SK-N-SH (cell line): ENCODE measurements at regions not wholly inside any gene's neighbourhood (a gene's known extent, or its start where the extent isn't known, plus 50 kb on each side); places are given as distances from the start of the nearest gene placed in this dataset.

Experiments
- CTCF ChIA-PET: fragments of 300-600, 350-600 bp; formaldehyde crosslinking; extraction: SDS; loops from one replicate; lab custom pipeline; 2021; lab: Yijun Ruan, JAX
- POLR2A ChIA-PET: fragments of 350-600 bp; sonication (Branson Sonifier 250); formaldehyde crosslinking; extraction: SDS; loops from one replicate; lab custom pipeline; 2020; ENCODE audit warnings: antibody characterized with exemption, inconsistent platforms; lab: Yijun Ruan, JAX
- DNase-seq: peaks from one replicate; pipeline ENCODE4 v3.0.0; 2012
- H2AFZ ChIP-seq: fragments of 200-600 bp; sonication (generic); 2 replicates; pipeline ENCODE4 v1.8.1; 2016; ENCODE audit warnings: antibody characterized with exemption, mild to moderate bottlenecking, low read depth
- H3F3A ChIP-seq: fragments of 200-600 bp; sonication (generic); replicated peaks from 2 replicates; pipeline ENCODE3; 2016; ENCODE audit warnings: antibody characterized with exemption, mild to moderate bottlenecking; ENCODE audit not compliant: insufficient read depth
- H3K27ac ChIP-seq, 2 experiments: fragments of 200-500 bp in 1 of 2; fragments of 200-600 bp in 1 of 2; sonication (Bioruptor generic) in 1 of 2; sonication (generic), shearing (Covaris generic) in 1 of 2; 2 replicates each; pipeline versions ENCODE4 v1.5.1 to v1.6.1; 2014 to 2016; ENCODE audit warnings: low read depth in 2 of 2, inconsistent platforms in 1 of 2, low read length in 1 of 2, mild to moderate bottlenecking in 1 of 2, mixed read lengths in 1 of 2
- H3K27me3 ChIP-seq: fragments of 200-600 bp; sonication (generic), shearing (Covaris generic); 2 replicates; pipeline ENCODE4 v1.6.1; 2016; ENCODE audit warnings: mixed run types; ENCODE audit not compliant: insufficient read depth
- H3K36me3 ChIP-seq, 2 experiments: fragments of 200-500 bp in 1 of 2; fragments of 200-600 bp in 1 of 2; sonication (Bioruptor generic) in 1 of 2; sonication (generic) in 1 of 2; replicated peaks in 1 of 2; 2 replicates each; pipeline versions ENCODE3 to v1.5.1; 2014 to 2016; ENCODE audit warnings: low read length in 1 of 2, mild to moderate bottlenecking in 1 of 2; ENCODE audit not compliant: insufficient read depth in 2 of 2, control insufficient read depth in 1 of 2
- H3K4me1 ChIP-seq, 2 experiments: fragments of 200-500 bp in 1 of 2; fragments of 200-600 bp in 1 of 2; sonication (Bioruptor generic) in 1 of 2; sonication (generic), shearing (Covaris generic) in 1 of 2; 2 replicates each; pipeline versions ENCODE4 v1.5.1 to v1.6.1; 2014 to 2016; ENCODE audit warnings: low read depth in 1 of 2, low read length in 1 of 2, mixed run types in 1 of 2; ENCODE audit not compliant: insufficient read depth in 2 of 2, control insufficient read depth in 1 of 2
- H3K4me2 ChIP-seq: fragments of 200-600 bp; sonication (generic), shearing (Covaris generic); 2 replicates; pipeline ENCODE4 v1.6.1; 2017; ENCODE audit warnings: mixed run types
- H3K4me3 ChIP-seq, 2 experiments: fragments of 200-500 bp in 1 of 2; fragments of 200-600 bp in 1 of 2; sonication (Bioruptor generic) in 1 of 2; sonication (generic), shearing (Covaris generic) in 1 of 2; 2 replicates each; pipeline versions ENCODE4 v1.5.1 to v1.8.1; 2014 to 2016; ENCODE audit warnings: low read depth in 2 of 2, inconsistent platforms in 1 of 2, low read length in 1 of 2, mild to moderate bottlenecking in 1 of 2, mixed read lengths in 1 of 2, moderate library complexity in 1 of 2
- H3K79me2 ChIP-seq: fragments of 200-600 bp; sonication (generic); 2 replicates; pipeline ENCODE4 v1.8.1; 2017; ENCODE audit warnings: mild to moderate bottlenecking; ENCODE audit not compliant: insufficient read depth
- H3K9ac ChIP-seq: fragments of 200-600 bp; sonication (generic); 2 replicates; pipeline ENCODE4 v1.6.1; 2017; ENCODE audit warnings: mixed run types
- H3K9me2 ChIP-seq: fragments of 200-600 bp; sonication (generic); 2 replicates; pipeline ENCODE4 v1.6.1; 2017; ENCODE audit warnings: mixed run types
- H3K9me3 ChIP-seq: fragments of 200-600 bp; sonication (generic); 2 replicates; pipeline ENCODE4 v1.6.1; 2017; ENCODE audit warnings: mixed run types, mild to moderate bottlenecking, moderate library complexity
- H4K20me1 ChIP-seq: fragments of 200-600 bp; sonication (generic); 2 replicates; pipeline ENCODE4 v1.6.1; 2017; ENCODE audit warnings: mild to moderate bottlenecking, mixed run types; ENCODE audit not compliant: insufficient read depth
- CHD2 ChIP-seq: fragments of 150-350 bp; IDR thresholded peaks from 2 replicates; pipeline ENCODE4 v1.6.1; 2018; ENCODE audit warnings: low read length; ENCODE audit not compliant: partially characterized antibody
- CTCF ChIP-seq: fragments of 200-600 bp; sonication (generic); IDR thresholded peaks from 2 replicates; pipeline ENCODE4 v1.6.1; 2017; ENCODE audit warnings: antibody characterized with exemption, mild to moderate bottlenecking, moderate library complexity
- EZH2phosphoT487 ChIP-seq: fragments of 200-600 bp; sonication (generic); IDR thresholded peaks from 2 replicates; pipeline ENCODE4 v1.6.1; 2017; ENCODE audit warnings: low read depth, mixed run types, mild to moderate bottlenecking, antibody characterized with exemption, moderate library complexity, borderline replicate concordance
- FOXJ3 ChIP-seq: sonication (generic); formaldehyde crosslinking; IDR thresholded peaks from 2 replicates; pipeline ENCODE4 v1.5.1; 2020; ENCODE audit warnings: mild to moderate bottlenecking, missing genetic modification reagents
- GATA2 ChIP-seq: sonication (generic); formaldehyde crosslinking; IDR thresholded peaks from 2 replicates; pipeline ENCODE4 v1.5.0; 2020; ENCODE audit warnings: mild to moderate bottlenecking, missing genetic modification reagents
- IRF3 ChIP-seq: fragments of 150-350 bp; IDR thresholded peaks from 2 replicates; pipeline ENCODE4 v1.6.1; 2016; ENCODE audit warnings: mild to moderate bottlenecking, low read depth, low read length
- JUND ChIP-seq: IDR thresholded peaks from 2 replicates; pipeline ENCODE4 v1.4.0; 2012
- MAX ChIP-seq: IDR thresholded peaks from 2 replicates; pipeline ENCODE4 v1.4.0; 2012; ENCODE audit warnings: low read depth
- NRF1 ChIP-seq: IDR thresholded peaks from 2 replicates; pipeline ENCODE4 v1.6.1; 2012; ENCODE audit warnings: low read depth, mild to moderate bottlenecking, low read length
- RAD21 ChIP-seq: IDR thresholded peaks from 2 replicates; pipeline ENCODE4 v1.6.1; 2012; ENCODE audit warnings: mild to moderate bottlenecking, low read length
- REST ChIP-seq: IDR thresholded peaks from 2 replicates; pipeline ENCODE4 v1.6.1; 2012; ENCODE audit warnings: mild to moderate bottlenecking, low read depth, low read length, moderate library complexity
- RFX5 ChIP-seq: IDR thresholded peaks from 2 replicates; pipeline ENCODE4 v1.6.1; 2012; ENCODE audit warnings: mild to moderate bottlenecking, improper control_type of control experiment, low read length
- RXRA ChIP-seq: IDR thresholded peaks from 2 replicates; pipeline ENCODE4 v1.4.0; 2012; ENCODE audit warnings: low read depth, mild to moderate bottlenecking, borderline replicate concordance
- SMC3 ChIP-seq: IDR thresholded peaks from 2 replicates; pipeline ENCODE4 v1.6.1; 2012; ENCODE audit warnings: low read depth, low read length, improper control_type of control experiment
- TCF12 ChIP-seq: IDR thresholded peaks from 2 replicates; pipeline ENCODE4 v1.4.0; 2012
- TEAD4 ChIP-seq: IDR thresholded peaks from 2 replicates; pipeline ENCODE4 v1.4.0; 2012; ENCODE audit warnings: mild to moderate bottlenecking, borderline replicate concordance; ENCODE audit not compliant: insufficient read depth
- WGBS: methylation state at CpG from one replicate; pipeline ENCODE4 v1.1.6; 2017; ENCODE audit warnings: low lambda C conversion rate; 5-methylcytosine and 5-hydroxymethylcytosine counted together

- Histone ChIP-seq H3K27ac (no peak overlapping the region), H3K27me3 (no peaks in the 10 kb centered on the region), H3K9me3 (no peaks in the 10 kb centered on the region), H2AFZ (no peak overlapping the region), H3K9me2 (no peaks in the 10 kb centered on the region), H3K4me1 (no peaks in the 10 kb centered on the region), H4K20me1 (no peaks in the 10 kb centered on the region), H3K4me2 (no peak overlapping the region), H3K79me2 (no peaks in the 10 kb centered on the region), H3F3A (peaks cover 2% of the 10 kb centered on the region), H3K4me3 (no peak overlapping the region), H3K36me3 (no peaks in the 10 kb centered on the region), H3K9ac (no peak overlapping the region)
- ChIA-PET CTCF (no interaction called here), POLR2A (no interaction called here)
- TF ChIP-seq CHD2, result no peak
- no peak for TF ChIP-seq NRF1
- no peak for TF ChIP-seq SMC3
- TF ChIP-seq RAD21, result no peak
- no peak for TF ChIP-seq EZH2phosphoT487
- no peak for TF ChIP-seq RFX5
- no peak for TF ChIP-seq GATA2 (CRISPR knock-in tag)
- TF ChIP-seq JUND, result no peak
- TF ChIP-seq FOXJ3 (CRISPR knock-in tag), result no peak
- TF ChIP-seq REST, result no peak
- TF ChIP-seq TEAD4, result no peak
- TF ChIP-seq IRF3, result no peak
- TF ChIP-seq TCF12, result no peak
- TF ChIP-seq MAX, result no peak
- no peak for TF ChIP-seq RXRA
- no peak for TF ChIP-seq CTCF
- DNase-seq, result no peak
- WGBS, result 86% methylated on average over 1 of the region's 1 CpG
These were observed 629.1 kb downstream of the MMUT start for GRCh38 chr6:48833916-48834315.
